Liver (tissue), 8 donors: ENCODE measurements at regions not wholly inside any gene's neighbourhood (a gene's known extent, or its start where the extent isn't known, plus 50 kb on each side); places are given as distances from the start of the nearest gene placed in this dataset.
"Not testable (repeated sequence)": the region's sequence is repeated elsewhere in the genome, so short reads cannot be mapped to it uniquely, and the experiment has no call there.

ENCODE experiments used
- DNase-seq: peaks from one replicate; pipeline ENCODE4 v3.0.0-alpha.2; 2017; ENCODE audit warnings: low spot score
- H3K27ac ChIP-seq, 2 donors: one replicate each; pipeline ENCODE4 v1.7.0; 2013; ENCODE audit warnings: inconsistent platforms in 2 of 2, low read length in 2 of 2, control low read depth in 1 of 2, low read depth in 1 of 2, mild to moderate bottlenecking in 1 of 2
- H3K27me3 ChIP-seq, 4 donors: one replicate each; pipeline versions ENCODE4 v1.6.1 to v1.7.0; 2013; ENCODE audit warnings: low read length in 3 of 4, inconsistent platforms in 1 of 4, mild to moderate bottlenecking in 1 of 4, moderate library complexity in 1 of 4; ENCODE audit not compliant: control insufficient read depth in 4 of 4, insufficient read depth in 4 of 4
- H3K36me3 ChIP-seq, 4 donors: one replicate each; pipeline versions ENCODE4 v1.6.1 to v1.7.0; 2013; ENCODE audit warnings: low read length in 3 of 4, mild to moderate bottlenecking in 3 of 4, low read depth in 1 of 4, moderate library complexity in 1 of 4; ENCODE audit not compliant: control insufficient read depth in 4 of 4, insufficient read depth in 3 of 4
- H3K4me1 ChIP-seq, 4 donors: one replicate each; pipeline versions ENCODE4 v1.6.1 to v1.7.0; 2013; ENCODE audit warnings: low read length in 3 of 4, mild to moderate bottlenecking in 3 of 4, moderate library complexity in 1 of 4; ENCODE audit not compliant: control insufficient read depth in 4 of 4, insufficient read depth in 4 of 4
- H3K4me3 ChIP-seq, 3 donors: one replicate each; pipeline versions ENCODE4 v1.6.1 to v1.7.0; 2013; ENCODE audit warnings: low read length in 3 of 3, control low read depth in 1 of 3, low read depth in 1 of 3, mild to moderate bottlenecking in 1 of 3
- H3K9ac ChIP-seq, 2 donors: one replicate each; pipeline ENCODE4 v1.7.0; 2013; ENCODE audit warnings: low read length in 2 of 2, mild to moderate bottlenecking in 2 of 2, moderate library complexity in 2 of 2, control low read depth in 1 of 2, low read depth in 1 of 2
- H3K9me3 ChIP-seq, 4 donors: one replicate each; pipeline versions ENCODE4 v1.6.1 to v1.7.0; 2013; ENCODE audit warnings: low read length in 3 of 4; ENCODE audit not compliant: control insufficient read depth in 4 of 4
- ATF3 ChIP-seq: IDR thresholded peaks from 2 replicates; pipeline ENCODE4 v1.6.1; 2016; ENCODE audit warnings: antibody characterized with exemption
- CTCF ChIP-seq: fragments of 150-350 bp; IDR thresholded peaks from 2 replicates; pipeline ENCODE4 v1.5.1; 2017; ENCODE audit warnings: improper control_type of control experiment, low read depth, low read length; ENCODE audit not compliant: missing input control
- EGR1 ChIP-seq, 2 donors: IDR thresholded peaks; 2 replicates each; pipeline ENCODE4 v1.6.1; 2016 to 2018; ENCODE audit warnings: antibody characterized with exemption in 2 of 2, low read depth in 2 of 2
- FOXA1 ChIP-seq: IDR thresholded peaks from 2 replicates; pipeline ENCODE4 v1.6.1; 2016; ENCODE audit warnings: antibody characterized with exemption
- FOXA2 ChIP-seq: IDR thresholded peaks from 2 replicates; pipeline ENCODE4 v1.6.1; 2016; ENCODE audit warnings: antibody characterized with exemption
- GABPA ChIP-seq, 2 donors: IDR thresholded peaks in 1 of 2; conservative IDR thresholded peaks in 1 of 2; 2 replicates each; pipeline ENCODE4 v1.6.1; 2016; ENCODE audit warnings: antibody characterized with exemption in 2 of 2, mild to moderate bottlenecking in 1 of 2, moderate library complexity in 1 of 2
- HNF4A ChIP-seq, 2 donors: conservative IDR thresholded peaks; 2 replicates each; pipeline ENCODE4 v1.6.1; 2016; ENCODE audit warnings: antibody characterized with exemption in 2 of 2, mild to moderate bottlenecking in 2 of 2
- HNF4G ChIP-seq: IDR thresholded peaks from 2 replicates; pipeline ENCODE4 v1.6.1; 2016; ENCODE audit warnings: antibody characterized with exemption
- JUND ChIP-seq, 2 donors: IDR thresholded peaks; 2 replicates each; pipeline ENCODE4 v1.6.1; 2016; ENCODE audit warnings: antibody characterized with exemption in 2 of 2
- MAX ChIP-seq: IDR thresholded peaks from 2 replicates; pipeline ENCODE4 v1.6.1; 2016; ENCODE audit warnings: antibody characterized with exemption
- NR2F2 ChIP-seq: IDR thresholded peaks from 2 replicates; pipeline ENCODE4 v1.6.1; 2016; ENCODE audit warnings: antibody characterized with exemption
- RAD21 ChIP-seq, 2 donors: IDR thresholded peaks; 2 replicates each; pipeline ENCODE4 v1.6.1; 2016; ENCODE audit warnings: antibody characterized with exemption in 2 of 2, mild to moderate bottlenecking in 2 of 2
- REST ChIP-seq: IDR thresholded peaks from 2 replicates; pipeline ENCODE4 v1.6.1; 2016; ENCODE audit warnings: antibody characterized with exemption, mild to moderate bottlenecking
- RXRA ChIP-seq, 2 donors: IDR thresholded peaks; 2 replicates each; pipeline ENCODE4 v1.6.1; 2017 to 2018; ENCODE audit warnings: antibody characterized with exemption in 2 of 2, mild to moderate bottlenecking in 1 of 2
- SP1 ChIP-seq: IDR thresholded peaks from 2 replicates; pipeline ENCODE4 v1.6.1; 2018; ENCODE audit warnings: antibody characterized with exemption, mild to moderate bottlenecking
- TAF1 ChIP-seq: conservative IDR thresholded peaks from 2 replicates; pipeline ENCODE4 v1.6.1; 2016; ENCODE audit warnings: antibody characterized with exemption, mild to moderate bottlenecking
- YY1 ChIP-seq: IDR thresholded peaks from 2 replicates; pipeline ENCODE4 v1.6.1; 2016; ENCODE audit warnings: antibody characterized with exemption, mild to moderate bottlenecking
- ZBTB33 ChIP-seq: IDR thresholded peaks from 2 replicates; pipeline ENCODE4 v1.6.1; 2016; ENCODE audit warnings: antibody characterized with exemption
- WGBS: extraction: QIAGEN DNeasy Blood & Tissue Kit; methylation state at CpG from one replicate; pipeline ENCODE4 v1.1.7; 2013; 5-methylcytosine and 5-hydroxymethylcytosine counted together
- donor health status: healthy.
- donor health status: healthy.
- donor health status: healthy.
- donor health status: healthy.
- donor health status: healthy.

GRCh38 chr4:69032847-69033638, 63.2 kb upstream of the UGT2B7 start:
- H3K4me3 ChIP-seq: no peak overlapping the region
- H3K9ac ChIP-seq: peak overlapping the region in 1 of 2 donors; percentile 11
- no peaks in the 10 kb centered on the region for H3K9me3 ChIP-seq
- DNase-seq: no peak
- H3K27ac ChIP-seq: peak overlapping the region in 1 of 2 donors; percentile 31
- TF ChIP-seq HNF4G (no peak), GABPA (IDR thresholded peaks at IDR 0.05 in 1 of 2, conservative IDR thresholded peaks at IDR 0.05 in 1 of 2) (no peak), SP1 (peak; percentile 30), HNF4A (conservative IDR thresholded peaks at IDR 0.05) (peak; percentile 49 to 70), RXRA (IDR thresholded peaks at IDR 0.05) (peak; percentile 38 to 56), ZBTB33 (peak; percentile 27), NR2F2 (no peak), FOXA2 (peak; percentile 71), TAF1 (no peak), JUND (IDR thresholded peaks at IDR 0.05) (peak in 1 of 2 donors; percentile 53), REST (no peak), YY1 (peak; percentile 73), MAX (peak; percentile 42), CTCF (no peak), RAD21 (IDR thresholded peaks at IDR 0.05) (peak; percentile 45 to 51), EGR1 (IDR thresholded peaks at IDR 0.05; ENCODE audit: low read depth in 2 of 2) (no peak), FOXA1 (peak; percentile 60), ATF3 (peak; percentile 41)
- no peaks in the 10 kb centered on the region for H3K36me3 ChIP-seq
- H3K27me3 ChIP-seq: no peaks in the 10 kb centered on the region
- H3K4me1 ChIP-seq: peaks cover 0 to 3% (median 1%) of the 10 kb centered on the region in 4 donors
- WGBS: 54% methylated on average over 2 of the region's 2 CpGs

GRCh38 chr4:69034315-69034740, 61.9 kb upstream of the UGT2B7 start:
- not testable (repeated sequence) for DNase-seq, H3K27ac ChIP-seq, H3K4me1 ChIP-seq, H3K36me3 ChIP-seq, H3K27me3 ChIP-seq, H3K9ac ChIP-seq, H3K4me3 ChIP-seq, H3K9me3 ChIP-seq
- WGBS: 59% methylated on average over 3 of the region's 3 CpGs
